ENCODE measurements at regions not wholly inside any gene's neighbourhood (a gene's known extent, or its start where the extent isn't known, plus 50 kb on each side); places are given as distances from the start of the nearest gene placed in this dataset.
"Not testable (repeated sequence)": the region's sequence is repeated elsewhere in the genome, so short reads cannot be mapped to it uniquely, and the experiment has no call there.

DNA sequence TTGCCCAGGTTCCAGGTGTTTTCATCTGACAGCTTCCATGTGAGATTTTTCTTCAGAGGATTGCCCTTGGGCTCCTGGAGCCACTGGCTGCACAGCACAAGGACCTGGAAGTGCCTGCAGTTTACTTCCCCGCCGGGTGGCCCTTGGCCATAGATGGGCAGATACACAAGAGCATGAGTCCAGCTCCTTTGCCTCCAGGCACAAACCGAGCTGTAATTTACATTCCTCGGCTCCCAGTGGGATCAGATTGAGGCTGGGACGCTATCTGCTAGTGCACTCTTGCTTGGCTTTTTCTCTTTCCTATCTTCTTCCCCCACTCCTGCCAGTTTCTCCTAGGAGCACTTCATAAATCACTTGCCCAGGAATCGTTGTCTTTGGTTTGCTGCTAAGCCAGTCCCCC, 85.4 kb upstream of the RALY start:
- DNase-seq = no peak

DNA sequence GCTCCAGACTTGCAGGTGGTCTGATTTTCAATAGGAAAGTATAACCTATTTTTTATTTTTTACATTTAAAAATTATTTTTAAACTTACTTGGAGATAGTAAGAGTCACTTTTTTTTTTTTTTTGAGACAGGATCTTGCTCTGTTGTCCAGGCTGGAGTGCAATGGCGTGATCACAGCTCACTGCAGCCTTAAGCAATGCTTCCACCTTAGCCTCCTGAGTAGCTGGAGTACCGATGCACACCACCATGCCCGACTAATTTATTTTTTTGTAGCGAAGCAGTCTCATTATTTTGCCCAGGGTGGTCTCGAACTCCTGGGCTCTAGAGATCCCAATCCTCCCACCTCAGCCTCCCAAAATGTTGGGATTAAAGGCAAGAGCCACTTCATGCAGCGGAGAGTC, 84.8 kb upstream of the RALY start:
- no peak for DNase-seq

DNA sequence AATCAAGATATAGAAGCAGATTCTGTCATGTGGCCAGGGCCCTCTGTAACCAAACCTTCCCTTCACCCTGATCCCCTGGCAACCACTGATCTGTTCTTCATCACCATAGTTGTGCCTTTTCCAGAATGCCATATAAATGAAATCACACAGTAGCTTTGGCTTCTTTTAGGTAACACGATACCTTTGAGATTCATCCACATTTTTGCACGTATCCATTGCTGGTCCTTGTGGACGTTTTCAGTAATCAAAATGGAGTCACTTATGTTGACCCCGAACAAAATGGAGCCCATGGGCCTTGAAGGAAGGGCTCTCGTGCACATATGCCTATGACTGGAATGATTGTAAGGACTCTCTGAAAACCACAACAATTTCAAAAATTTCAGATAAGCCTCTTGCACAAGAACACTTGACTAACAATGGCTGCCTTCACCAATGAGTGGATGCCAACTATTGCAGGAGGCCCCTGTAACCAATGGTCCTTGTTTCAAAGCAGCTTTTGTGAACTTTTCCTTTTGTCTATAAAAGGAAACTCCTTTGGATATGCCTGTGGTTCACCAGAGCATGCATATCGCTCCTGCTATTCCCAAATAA, 84.3 kb upstream of the RALY start:
- DNase-seq = no peak

DNA sequence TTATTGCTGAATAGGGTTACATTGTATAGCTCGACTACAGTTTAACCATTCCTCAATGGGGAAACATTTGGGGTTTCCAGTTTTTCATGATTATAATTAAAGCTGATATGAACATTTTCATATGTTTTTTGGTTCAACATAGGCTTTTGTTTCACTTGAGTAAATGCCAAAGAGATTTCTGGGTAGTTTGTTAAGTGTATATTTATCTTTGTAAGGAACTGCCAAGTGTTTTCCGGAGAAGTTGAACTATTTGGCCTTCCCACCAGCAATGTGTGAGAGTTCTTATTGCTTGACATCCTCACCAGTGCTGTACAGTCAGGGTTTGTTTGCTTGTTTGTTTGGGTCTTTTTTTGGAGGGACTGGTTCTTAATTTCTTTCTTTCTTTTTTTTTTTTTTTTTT, 83.7 kb upstream of the RALY start:
- no peak for DNase-seq

DNA sequence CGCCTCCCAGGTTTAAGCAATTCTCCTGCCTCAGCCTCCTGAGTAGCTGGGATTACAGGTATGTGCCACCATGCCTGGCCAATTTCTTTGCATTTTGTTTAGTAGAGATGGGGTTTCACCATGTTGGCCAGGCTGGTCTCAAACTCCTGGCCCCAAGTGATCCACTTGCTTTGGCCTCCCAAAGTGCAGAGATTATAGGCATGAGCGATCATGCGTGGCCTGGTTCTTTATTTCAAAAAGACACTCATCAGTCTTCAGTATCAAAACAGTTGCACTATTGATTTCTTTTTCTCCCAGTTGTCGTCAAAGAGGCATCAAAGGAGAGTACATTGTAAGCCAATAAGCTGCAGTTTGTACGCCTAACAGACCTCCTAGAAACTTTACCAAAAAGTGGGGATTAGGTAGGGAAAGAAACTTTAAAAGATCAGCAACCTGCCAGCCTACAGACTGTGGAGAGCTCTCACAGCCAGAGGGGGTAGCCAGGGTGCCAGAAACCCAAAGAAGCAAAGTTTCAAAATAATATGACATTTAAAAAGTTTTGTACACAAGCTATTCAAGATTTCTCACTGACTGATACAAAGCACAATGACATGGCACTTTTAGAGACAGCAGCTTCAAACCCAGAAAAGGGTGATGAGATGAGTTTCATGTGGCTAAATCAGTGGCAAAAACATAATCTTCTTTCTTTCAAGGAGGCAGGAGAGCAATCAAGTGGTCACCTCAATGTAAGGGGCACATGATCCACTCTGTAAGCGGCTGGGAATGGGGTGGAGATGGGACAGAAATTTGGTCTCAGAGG, 83.0 kb upstream of the RALY start:
- DNase-seq = no peak

DNA sequence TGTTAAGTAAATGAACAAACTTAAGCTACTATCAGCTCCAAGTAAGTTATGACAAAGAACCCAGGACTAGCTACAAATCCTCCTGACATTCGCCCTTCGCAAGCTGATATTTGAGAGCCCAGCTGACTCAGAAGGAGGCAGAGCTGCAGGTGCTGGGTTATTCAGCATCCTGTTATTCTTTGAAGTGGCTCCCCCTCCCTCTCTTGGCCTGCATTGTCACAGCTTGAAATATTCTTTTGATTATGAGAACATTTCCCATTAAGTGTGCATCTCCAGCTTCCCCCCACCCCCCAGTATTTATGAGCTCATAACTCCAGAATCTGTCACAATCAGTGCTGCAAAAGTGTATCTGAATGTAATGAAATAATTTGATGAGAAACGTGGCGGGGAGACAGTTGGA, 78.8 kb upstream of the RALY start:
- DNase-seq = peak; percentile 35 to 47

DNA sequence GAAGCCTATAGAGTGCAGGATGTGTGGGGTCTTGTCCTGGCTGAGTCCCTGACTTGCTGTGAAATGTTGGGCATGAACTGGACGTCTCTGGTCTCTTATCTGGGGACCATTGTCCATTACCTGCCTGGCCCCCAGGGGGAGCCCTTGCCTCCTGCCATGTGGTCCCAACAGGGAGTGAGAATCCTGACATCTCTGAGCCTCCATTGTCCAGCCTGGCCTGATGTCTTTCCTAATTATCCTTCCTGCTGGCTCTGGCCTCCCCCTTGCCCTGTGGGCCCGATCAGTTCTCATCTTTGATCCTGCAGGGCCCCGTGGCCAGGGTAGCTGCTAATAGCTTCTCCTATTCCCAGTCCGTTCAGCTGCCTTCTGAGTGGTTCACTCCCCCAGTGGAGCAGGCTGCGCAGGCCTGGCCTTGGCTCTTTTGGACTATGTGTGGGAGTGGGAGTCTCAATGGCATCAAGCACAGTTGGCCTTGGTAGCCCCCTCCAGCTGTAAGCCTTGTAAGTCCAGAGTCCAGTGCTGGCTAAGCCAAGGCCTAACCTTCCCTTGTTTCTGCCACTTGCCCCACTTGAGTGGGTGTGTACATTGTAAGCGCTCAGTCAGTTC, 77.9 kb upstream of the RALY start:
- DNase-seq = peak; percentile 46 to 50

DNA sequence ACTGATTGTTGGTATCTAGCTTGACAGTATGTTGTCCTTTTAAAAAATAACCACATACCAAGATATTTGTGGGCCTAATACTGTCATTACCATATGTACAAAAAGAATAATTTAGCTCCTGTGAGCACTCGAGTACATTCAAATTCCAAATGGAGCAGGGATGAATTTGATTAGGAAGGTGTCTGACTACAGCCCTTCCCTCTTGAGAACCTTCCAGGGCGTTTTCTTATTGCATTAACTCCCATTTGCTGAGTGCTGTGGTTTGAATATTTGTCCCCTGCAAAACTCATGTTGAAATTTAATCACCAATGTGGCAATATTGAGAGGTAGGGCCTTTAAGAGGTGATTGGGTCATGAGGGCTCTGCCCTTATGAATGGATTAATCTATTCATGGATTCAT, 76.9 kb upstream of the RALY start:
- no peak for DNase-seq

DNA sequence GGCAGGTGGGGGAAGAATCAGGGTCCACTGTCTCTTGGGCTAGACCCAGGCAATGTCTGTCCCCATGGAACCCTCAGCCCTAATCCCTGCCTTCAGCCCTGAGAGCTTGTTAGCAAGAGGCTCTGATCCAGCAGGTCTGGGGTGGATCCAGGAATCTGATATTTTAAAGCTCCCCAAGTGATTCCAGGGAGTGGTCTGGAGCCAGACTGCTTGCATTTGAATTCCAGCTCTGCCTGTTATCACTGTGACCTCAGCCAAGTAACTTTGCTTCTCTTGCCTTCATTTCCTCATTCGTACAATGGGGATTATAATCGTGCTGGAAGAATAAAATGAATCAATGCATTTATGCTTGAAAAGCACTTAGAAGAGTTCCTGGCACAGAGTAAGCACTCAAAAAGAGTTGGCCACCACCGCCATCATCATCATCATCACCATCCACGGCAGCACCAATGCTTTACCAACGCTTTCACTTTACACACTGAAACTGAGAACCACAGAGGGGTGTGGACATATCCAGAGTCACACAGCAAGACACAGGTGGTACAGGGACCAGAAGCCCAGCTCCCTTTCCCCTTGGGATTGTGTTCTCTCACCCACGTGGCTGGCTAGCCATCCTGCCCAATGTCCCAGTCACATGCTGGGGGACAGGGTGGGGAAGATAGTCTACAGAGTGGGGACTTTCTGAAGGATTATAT, 75.7 kb upstream of the RALY start:
- DNase-seq = no peak

DNA sequence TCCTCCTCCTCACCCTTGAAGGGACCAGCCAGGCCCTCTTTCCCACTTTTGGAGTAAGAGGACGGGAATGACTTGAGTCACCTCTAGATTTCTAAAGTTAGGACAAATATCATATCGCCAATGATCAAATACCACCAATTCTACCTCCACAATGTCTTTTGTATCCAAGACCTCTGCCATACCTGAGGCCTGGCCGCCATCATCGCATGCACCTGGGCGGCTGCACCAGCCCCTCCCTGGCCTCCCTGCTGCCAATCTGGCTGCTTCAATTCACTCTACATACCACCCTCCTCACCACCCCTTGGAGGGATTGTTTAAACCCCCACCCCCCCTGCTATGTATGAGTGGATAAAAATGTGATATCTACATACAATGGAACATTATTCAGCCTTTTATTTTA, 75.0 kb upstream of the RALY start:
- no peak for DNase-seq

DNA sequence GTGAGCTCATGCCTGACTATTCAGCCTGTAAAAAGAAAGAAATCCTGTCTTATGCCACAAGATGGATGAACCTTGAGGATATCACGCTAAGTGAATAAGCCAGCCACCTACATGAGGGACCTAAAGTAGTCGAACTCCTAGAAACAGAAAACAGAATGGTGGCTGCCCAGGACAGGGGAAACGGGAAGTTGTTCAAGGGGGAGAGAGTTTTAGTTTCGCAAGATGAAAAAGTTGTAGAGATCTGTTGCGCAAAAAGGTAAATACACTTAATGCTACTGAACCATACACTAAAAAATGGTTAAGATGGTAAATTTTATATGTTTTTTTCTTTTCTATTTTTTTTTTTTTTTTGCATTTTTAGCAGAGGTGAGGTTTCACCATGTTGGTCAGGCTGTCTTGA, 74.1 kb upstream of the RALY start:
- no peak for DNase-seq

DNA sequence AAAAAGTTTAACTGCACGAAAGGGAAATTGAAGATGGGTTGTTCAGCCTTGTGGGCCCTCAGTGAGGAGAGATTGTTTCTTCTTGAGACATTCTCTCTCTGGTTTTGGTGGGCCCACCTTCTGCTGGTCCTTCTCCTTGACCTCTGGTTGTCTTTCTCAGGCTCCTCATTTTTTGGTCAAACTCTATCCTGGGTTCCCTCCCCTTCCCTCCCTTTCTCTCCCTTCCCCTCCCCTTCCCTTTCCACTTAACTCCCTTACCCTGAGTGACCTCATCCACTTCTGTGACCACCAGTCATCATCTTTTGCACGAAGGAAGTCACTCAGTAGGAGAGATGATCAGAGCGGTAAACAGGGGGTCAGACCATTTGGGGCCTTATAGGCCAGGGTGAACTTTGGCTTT, 71.5 kb upstream of the RALY start:
- DNase-seq = no peak

DNA sequence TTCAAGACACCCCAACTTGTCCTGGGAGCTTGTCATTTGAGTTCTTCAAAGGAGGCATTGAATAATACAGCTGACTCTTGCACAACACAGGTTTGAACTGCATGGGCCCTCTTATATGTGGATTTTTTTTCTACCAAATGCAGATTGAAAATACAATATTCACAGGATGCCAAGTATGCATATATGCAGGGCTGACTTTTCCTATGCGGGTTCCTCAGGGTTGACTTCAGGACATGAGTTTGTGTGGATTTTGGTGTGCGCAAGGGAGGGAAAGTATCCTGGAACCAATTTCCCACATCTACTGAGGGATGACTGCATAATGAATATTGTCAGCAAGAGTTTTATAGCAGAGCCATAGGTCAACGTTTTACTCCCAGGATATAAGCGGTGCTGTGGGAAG, 70.0 kb upstream of the RALY start:
- no peak for DNase-seq

DNA sequence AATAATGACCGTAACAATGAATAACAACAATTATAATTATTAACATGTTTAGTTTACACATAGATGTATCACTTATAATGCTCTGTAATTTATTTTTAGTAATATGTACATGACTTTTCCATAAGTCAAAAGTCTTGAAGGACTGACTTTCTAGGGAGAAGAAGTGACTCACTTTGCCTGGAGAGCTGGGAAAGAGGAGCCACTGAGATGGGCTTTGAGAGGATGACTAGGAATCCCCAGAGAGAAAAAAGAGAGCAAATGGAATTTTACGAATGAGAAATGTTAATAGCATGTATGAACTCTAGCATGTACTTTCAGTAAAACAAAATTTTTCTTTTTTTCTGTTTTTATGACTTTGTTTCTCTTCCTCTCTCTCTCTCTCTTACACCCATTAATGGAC, 67.8 kb upstream of the RALY start:
- DNase-seq = no peak

DNA sequence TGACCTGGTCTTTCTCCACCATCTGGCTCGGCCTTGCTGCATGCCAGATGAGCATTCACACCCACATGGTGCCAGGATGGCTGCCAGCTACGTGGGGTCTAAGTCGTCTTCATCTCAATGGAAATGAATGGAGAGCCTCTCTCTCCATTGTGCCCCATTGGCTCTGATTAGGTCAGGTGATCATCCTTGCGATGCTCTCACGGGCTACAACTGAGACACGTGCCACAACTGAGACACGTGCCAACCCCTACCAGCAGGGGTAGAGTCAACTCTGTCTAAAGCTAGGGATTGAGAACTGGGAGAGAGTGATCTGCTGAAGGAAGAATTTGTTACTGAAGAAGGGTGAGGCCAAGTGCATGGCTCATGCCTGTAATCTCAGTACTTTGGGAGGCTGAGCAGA, 67.3 kb upstream of the RALY start:
- DNase-seq = no peak

DNA sequence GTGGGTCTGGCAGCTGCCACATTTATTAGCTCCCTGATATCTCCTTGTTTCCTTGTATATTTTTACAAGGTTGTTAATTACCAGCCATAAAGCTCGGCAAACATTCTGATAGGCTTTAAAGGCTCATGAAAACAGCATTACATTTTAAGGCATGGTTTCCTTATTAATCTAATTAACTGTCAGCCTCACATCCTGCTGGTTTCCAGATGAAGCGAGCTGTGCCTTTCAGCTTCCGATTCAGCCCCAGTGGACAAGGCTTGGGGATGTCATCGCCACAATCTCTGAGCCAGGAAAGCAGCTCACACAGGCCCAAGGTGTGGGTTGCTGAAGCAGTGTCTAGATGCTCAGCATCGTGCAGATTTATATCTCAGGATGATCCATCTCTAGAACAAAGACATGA, 66.0 kb upstream of the RALY start:
- no peak for DNase-seq

DNA sequence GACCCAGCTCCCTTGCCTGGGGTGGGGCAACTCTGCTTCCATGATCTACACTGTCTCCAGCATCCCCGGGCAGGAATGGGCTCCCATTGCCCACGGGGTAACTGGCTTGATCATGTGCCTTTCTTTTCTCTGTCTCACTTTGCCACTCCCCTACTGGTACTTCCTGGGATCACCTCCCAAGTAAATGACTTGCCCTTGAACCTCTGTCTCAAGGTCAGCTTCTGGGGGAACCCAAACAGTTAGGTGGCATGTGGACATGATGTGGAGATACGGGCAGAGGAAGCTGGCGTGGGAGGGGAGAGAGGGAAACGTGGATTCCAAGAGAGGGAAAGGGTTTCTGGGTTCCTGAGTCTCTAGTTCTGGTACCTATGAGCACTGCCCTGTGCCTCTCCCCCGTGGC, 63.8 kb upstream of the RALY start:
- DNase-seq = no peak

DNA sequence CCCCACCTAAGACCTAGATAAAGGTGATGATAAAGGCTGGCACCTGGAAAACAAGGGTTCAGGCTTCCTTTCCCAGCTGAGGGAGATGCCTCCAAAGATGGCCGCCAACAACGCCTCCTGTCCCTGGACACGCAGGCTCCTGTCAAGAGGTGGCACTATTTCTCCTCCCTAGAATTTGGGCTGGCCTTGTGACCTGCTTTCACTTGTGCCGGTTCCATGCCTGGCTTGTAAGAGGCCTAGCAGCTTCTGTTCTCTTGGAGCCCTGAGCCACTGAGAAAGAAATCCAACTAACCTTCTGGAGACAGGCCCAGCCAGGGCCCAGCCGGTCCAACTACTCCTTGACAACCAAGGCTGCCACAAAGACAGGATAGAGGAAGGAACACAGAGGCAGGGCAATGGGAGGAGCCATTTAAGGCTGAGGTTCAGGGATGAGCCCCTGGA, 60.2 kb upstream of the RALY start:
- DNase-seq = peak; percentile 45

DNA sequence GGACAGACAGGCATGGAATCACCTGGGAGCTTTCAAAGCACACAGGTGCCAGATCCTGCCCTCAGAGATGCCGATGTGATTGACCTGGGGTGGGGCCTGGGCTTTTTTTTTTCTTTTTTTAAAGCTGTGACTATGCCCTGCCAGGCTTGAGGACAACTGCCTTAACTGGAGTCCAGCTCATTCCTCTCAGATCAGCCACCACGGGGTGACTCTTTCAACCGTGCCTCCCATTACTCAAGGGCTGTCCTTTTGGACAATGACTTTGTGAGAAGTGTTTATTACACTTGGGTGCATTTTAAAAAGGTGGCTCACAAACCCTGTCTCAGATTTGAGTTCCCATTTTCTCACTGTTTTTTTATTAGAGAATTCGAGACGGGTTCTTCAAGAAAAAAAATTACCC, 57.1 kb upstream of the RALY start:
- no peak for DNase-seq

DNA sequence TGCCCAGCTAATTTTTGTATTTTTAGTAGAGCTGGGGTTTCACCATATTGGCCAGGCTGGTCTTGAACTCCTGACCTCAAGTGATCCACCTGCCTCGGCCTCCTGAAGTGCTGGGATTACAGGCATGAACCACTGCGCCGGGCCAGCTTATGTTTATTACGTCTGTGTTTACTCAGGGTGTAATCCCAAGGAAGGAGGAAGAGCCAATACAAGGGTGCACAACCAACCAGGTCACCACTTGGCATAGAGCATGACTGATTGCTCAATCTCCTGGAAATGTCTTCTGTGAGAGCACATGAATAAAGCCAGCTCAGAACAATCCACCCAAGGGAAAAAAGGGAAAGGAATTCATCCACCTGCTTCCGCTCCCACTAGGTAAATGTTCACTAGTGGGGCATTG, 54.7 kb upstream of the RALY start:
- not testable (repeated sequence) for DNase-seq

DNA sequence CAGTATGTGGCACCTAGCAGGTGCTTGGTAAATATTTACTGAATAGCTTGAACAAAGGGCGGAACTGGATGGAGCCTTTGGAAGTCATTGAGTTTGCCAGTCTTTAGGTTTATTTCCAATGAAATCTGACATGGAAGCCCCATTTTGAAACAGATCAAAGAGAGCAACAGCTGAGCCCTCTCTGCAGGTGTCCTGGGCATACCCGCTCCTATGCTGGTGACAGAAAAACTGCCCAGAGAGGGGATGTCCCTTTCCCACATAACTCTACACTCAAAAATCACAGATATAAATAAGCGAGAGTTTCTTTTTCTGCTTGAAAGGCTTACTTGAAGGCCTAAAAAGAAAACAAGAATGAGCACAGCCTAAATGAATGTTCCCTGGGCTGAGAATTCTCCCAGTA, 53.0 kb upstream of the RALY start:
- DNase-seq = no peak

All from activated CD4-positive, alpha-beta T cell treated with anti-CD3 and anti-CD28 coated beads, Interleukin-2, amount 50 U/mL, for 4 hours (primary cell).